CD4-positive, alpha-beta T cell treated with Interleukin-17A for 1 hour (primary cell): ENCODE measurements at regions not wholly inside any gene's neighbourhood (a gene's known extent, or its start where the extent isn't known, plus 50 kb on each side); places are given as distances from the start of the nearest gene placed in this dataset.
A peak's percentile ranks its signal among the peaks of the same experiment; 100 is the strongest.
"Not testable (repeated sequence)": the region's sequence is repeated elsewhere in the genome, so short reads cannot be mapped to it uniquely, and the experiment has no call there.

ENCODE experiments used
- DNase-seq: peaks from one replicate; pipeline ENCODE4 v3.0.0-alpha.2; 2020

DNA sequence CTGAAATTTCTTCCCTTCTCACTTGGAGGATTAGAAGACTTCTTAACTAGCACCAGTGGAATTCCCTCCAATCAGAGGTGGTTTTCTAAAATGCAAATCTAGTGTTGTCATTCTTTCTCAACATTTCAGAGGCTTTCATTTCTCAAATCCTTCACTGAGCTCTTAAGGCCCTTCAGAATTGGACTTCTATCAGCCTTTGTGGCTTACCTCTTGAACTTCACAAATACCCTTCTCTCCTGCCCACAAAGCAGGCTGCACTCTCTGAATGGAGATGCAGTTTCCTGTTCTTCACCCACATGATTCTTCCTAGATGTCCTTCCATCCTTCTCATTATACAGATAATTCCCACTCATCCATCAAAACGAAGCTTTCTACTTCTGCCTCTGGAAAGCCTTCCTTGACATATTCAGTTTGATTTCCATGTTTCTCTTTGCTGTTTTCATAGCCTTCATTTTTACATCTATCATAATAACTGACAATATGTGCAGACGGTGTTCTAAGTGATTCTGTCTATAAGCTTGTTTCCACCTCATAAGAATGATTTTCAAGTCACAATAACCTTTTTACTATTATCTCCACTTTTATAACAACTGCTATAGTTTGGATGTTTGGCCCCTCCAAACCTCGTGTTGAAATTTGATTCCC, 123.1 kb upstream of the GPR12 start:
- DNase-seq: no peak

GRCh38 chr13:26882731-26883130, 122.1 kb upstream of the GPR12 start:
- no peak for DNase-seq

- DNase-seq: no peak
Measured at GRCh38 chr13:26881154-26881553, 120.6 kb upstream of the GPR12 start.

DNA sequence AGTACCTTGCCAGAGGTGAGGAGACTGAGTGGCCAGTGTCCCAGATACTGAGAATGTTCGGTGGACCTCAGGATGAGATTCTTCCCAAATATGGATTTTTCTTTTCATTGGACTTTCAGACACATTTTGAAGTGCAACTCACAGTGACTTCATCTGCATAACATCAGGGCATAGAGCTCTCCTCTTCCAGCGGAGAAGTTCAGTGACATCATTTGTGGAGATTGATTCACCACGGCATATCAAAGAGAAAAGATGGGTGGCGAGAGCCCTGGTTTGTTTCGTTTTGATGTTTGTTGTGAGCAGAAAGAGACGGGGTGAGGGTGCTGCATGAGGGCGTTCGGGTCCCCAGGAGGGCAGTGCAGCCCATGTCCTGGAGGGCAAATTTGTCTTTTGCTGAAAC, 120.1 kb upstream of the GPR12 start:
- no peak for DNase-seq

- no peak for DNase-seq
Measured at GRCh38 chr13:26878438-26878837, 117.9 kb upstream of the GPR12 start.

- DNase-seq: no peak
Measured at GRCh38 chr13:26873386-26873698, 112.8 kb upstream of the GPR12 start.

GRCh38 chr13:26872525-26873385, 112.2 kb upstream of the GPR12 start:
- peak; percentile 39 for DNase-seq

GRCh38 chr13:26867451-26868091, 107.0 kb upstream of the GPR12 start:
- no peak for DNase-seq

- no peak for DNase-seq
Measured at GRCh38 chr13:26864576-26864975, 104.0 kb upstream of the GPR12 start.

DNA sequence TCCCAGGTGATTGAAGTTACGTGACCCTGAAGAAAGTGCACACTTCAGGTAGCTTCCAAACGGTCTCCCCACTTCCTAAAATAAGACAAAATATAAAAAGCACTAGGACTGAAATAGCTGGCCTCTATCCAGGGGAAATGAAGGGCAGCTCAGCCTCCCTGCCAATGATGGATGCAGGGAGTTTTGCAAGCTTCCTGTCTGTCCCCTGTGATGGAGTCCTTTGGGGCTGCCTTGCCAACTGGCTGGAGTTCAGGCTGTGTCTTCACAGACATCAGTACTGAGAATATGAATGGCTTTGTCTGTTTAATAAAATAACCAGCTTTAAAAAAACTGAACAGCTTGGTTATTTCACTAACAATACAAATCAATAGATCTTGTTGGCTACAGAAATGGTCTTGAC, 101.4 kb upstream of the GPR12 start:
- DNase-seq: no peak

DNA sequence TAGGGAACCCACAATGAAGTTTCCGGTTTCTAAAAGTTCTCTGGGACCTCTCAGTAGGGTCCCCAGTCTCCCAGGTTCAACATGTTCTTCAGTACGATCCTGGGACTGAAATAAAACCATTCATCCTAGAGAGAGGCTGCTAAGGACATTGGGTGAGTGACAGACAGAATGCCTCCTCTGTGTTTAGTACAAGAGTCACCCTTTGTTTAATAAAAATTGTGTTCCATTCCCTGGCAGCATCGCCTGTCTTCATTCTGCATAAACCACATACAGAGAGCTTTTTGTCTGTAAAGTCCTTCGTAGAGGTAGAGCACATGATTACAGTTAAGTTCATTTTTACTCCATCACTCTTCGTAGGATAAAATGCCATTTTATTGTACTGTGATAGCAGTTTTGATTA, 95.3 kb upstream of the GPR12 start:
- no peak for DNase-seq

DNA sequence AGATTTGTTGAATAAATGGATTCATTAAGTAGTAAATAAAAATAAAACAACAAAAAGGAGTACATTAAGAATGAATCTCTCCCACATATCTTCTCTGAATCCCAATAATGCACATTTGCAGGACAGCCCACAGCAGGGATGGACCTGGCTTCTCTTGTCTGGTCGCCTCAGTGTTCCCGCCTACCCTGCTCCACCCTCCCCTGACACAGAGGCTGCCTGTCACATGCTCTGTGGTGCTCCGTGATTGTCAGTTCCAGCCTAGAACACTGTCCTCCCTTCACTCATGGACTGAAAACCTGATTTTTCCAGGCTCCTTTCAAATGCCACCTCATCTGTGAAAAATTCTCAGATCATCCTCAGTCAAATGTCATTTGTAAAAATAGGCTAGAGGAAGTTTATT, 94.5 kb upstream of the GPR12 start:
- no peak for DNase-seq

DNA sequence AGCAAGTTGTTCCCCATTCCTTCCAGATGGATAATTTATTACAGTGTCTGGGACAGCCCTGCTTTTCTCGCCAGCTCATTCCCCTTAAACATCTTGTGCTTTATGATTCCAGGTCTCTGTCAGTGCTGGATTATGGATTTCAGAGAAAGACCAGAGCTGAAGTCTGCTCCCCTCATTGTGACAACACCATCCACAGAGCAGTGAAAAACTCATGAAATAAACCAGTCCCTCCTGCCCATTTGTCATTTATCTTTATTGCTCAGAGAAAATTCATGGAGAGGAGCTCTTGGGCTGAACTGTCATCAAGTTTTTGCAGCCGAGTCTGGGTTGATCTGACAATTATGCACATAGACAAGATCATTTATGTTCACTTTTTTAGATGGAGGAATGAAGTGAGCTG, 92.7 kb upstream of the GPR12 start:
- DNase-seq: no peak

DNA sequence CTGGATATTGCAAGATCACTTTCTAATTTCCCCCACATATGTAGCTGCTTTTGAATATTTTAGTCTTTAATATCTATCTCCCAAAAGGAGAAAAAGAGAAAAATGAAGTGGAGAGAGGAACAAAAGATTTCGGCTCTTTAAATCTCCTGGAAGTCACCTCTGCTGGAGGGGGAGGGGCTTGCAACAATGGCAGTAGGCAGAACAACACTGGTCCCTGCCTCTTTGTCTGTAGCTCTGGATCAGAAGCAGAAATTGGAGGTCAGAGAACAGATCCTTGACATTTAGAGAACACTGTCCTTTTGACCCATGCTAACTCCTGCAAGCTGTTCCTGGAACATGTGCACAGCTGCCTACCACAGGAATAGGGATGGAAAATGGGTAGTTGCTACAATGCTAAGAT, 86.7 kb upstream of the GPR12 start:
- no peak for DNase-seq

GRCh38 chr13:26845063-26845462, 84.5 kb upstream of the GPR12 start:
- DNase-seq: not testable (repeated sequence)

GRCh38 chr13:26839682-26840081, 79.1 kb upstream of the GPR12 start:
- no peak for DNase-seq

DNA sequence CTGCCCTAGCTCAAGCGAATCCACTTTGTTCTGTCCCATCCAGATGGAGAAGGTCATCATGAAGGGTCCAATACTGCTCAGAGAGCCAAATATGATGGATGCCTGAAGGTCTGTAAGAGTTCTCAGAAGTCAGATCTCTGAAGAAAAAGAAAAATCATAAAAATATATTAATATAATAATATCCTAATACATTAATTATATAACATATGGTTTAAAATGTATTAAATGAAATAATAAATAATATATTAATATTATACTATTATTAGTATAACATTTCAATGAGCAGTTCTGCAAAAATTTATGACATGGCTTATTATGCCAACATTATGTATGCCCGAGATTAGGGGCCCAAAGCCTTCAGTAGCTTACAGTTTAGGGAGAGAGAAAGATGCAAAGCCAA, 78.2 kb upstream of the GPR12 start:
- DNase-seq: no peak

DNA sequence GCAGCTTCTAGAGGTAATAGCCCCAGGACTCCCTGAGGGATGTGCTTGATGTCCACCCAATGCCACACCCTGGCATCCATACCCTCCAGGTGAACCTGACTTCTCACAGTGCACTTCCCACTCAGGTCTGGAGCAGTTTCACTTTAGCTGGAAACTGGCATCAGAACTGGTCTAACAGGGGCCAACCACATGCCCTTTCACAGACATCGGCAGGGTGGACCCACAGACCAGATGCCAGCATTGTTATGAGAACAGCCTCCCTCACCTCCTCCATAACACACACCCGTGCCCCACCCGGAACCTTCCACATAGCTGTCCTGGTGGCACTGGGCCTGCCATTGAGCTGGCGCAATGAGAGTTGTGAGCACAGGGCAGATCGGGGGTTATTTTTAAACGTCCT, 77.4 kb upstream of the GPR12 start:
- DNase-seq: no peak

DNA sequence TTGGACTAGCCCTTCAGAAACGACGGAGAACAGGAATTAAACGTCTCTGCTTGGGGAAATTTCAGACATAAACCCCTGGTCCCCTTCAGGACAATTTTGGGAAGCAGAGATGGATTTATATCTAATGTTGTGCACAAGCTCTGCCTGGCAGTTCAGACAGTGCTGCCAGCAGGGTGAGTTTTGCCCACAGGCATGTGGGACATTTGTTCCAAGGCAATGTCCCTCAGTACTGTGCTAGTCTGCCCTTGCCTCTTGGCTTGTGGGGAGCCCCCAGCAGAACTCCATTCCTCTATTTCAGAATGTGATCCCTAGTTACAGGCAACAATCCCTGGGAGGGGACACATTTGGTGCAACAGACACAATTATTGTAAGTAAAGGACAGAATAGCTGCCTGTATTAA, 76.5 kb upstream of the GPR12 start:
- DNase-seq: no peak

- no peak for DNase-seq
Measured at GRCh38 chr13:26836626-26837025, 76.0 kb upstream of the GPR12 start.

GRCh38 chr13:26834646-26835045, 74.1 kb upstream of the GPR12 start:
- DNase-seq: no peak

DNA sequence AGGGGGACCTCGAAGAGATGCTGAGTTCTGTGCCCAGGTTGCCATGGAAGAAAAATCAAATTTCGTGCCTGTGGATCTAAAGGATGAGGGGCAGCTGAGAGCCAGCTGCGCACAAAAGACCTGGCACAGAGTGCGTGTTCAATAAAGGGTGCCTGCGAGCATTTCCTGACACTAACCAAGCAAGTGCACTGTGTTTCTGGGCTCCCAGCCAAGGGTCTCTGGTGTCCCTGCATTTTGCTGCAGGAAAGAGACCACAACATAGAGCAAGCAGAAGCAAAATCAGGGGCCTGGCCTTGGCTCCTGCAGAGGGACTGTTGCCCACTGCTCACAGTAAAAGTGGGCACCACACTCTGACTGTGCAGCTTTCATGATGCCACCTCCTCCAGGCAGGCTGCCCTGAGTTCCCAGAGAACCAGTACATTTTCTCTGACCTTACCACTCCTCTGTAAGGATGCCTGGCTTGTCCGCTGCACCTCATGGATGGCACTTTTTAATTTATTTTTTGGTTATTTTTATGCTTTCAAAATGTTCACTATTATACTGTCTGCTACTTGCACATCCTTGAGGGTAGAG, 70.8 kb upstream of the GPR12 start:
- no peak for DNase-seq

DNA sequence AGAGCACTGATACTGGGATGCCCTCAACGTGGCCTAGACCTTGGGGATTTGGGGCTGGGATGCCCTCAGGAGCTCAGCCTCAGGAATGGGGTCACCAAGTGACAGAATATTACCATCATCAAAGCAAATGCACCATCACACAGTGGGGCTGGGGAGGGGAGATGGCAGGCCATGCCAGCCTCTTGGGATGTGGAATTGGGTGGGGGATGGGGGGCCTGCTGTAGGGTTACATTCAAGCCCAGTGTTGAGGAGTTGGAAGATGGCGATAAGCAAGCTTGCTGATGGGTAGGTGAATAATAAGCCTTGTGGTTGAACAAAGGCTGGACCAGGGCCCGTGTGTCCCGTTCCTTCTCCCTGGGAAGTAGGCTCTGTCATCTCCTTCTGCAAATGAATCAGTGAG, 69.1 kb upstream of the GPR12 start:
- DNase-seq: no peak

GRCh38 chr13:26824581-26824980, 64.0 kb upstream of the GPR12 start:
- DNase-seq: no peak
